H9 (cell line): ENCODE measurements at regions not wholly inside any gene's neighbourhood (a gene's known extent, or its start where the extent isn't known, plus 50 kb on each side); places are given as distances from the start of the nearest gene placed in this dataset.

Source experiments
- DNase-seq: peaks from one replicate; pipeline ENCODE4 v3.0.0-alpha.2; 2017
- H2AFZ ChIP-seq: one replicate; pipeline ENCODE4 v1.6.1; 2013; ENCODE audit warnings: mild to moderate bottlenecking, low read length, control low read depth, moderate library complexity
- H2AK5ac ChIP-seq: 2 replicates; pipeline ENCODE4 v1.6.1; 2013; ENCODE audit warnings: low read length, control low read depth, mixed read lengths; ENCODE audit not compliant: insufficient read length
- H2BK120ac ChIP-seq: one replicate; pipeline ENCODE4 v1.6.1; 2013; ENCODE audit warnings: low read depth, mild to moderate bottlenecking, low read length, control low read depth, inconsistent platforms; ENCODE audit not compliant: poor library complexity, severe bottlenecking
- H2BK12ac ChIP-seq: 2 replicates; pipeline ENCODE4 v1.6.1; 2013; ENCODE audit warnings: low read length, control low read depth, mixed read lengths, low read depth; ENCODE audit not compliant: insufficient read length
- H2BK15ac ChIP-seq: 2 replicates; pipeline ENCODE4 v1.6.1; 2013; ENCODE audit warnings: low read depth, low read length, control low read depth
- H2BK20ac ChIP-seq: one replicate; pipeline ENCODE4 v1.6.1; 2013; ENCODE audit warnings: low read depth, mild to moderate bottlenecking, low read length, control low read depth, inconsistent platforms; ENCODE audit not compliant: poor library complexity, severe bottlenecking
- H2BK5ac ChIP-seq: 2 replicates; pipeline ENCODE4 v1.6.1; 2013; ENCODE audit warnings: low read length, control low read depth, mixed read lengths; ENCODE audit not compliant: insufficient read length
- H3K14ac ChIP-seq: 2 replicates; pipeline ENCODE4 v1.6.1; 2013; ENCODE audit warnings: low read length, control low read depth; ENCODE audit not compliant: insufficient read depth
- H3K18ac ChIP-seq: 2 replicates; pipeline ENCODE4 v1.6.1; 2013; ENCODE audit warnings: low read depth, mild to moderate bottlenecking, mixed read lengths, low read length, control low read depth; ENCODE audit not compliant: insufficient read length
- H3K23ac ChIP-seq: 2 replicates; pipeline ENCODE4 v1.6.1; 2013; ENCODE audit warnings: low read length, control low read depth, mixed read lengths, low read depth; ENCODE audit not compliant: insufficient read length
- H3K23me2 ChIP-seq: 2 replicates; pipeline ENCODE4 v1.6.1; 2013; ENCODE audit warnings: low read depth, mild to moderate bottlenecking, mixed read lengths, low read length, control low read depth; ENCODE audit not compliant: insufficient read length, poor library complexity, severe bottlenecking
- H3K27ac ChIP-seq: 2 replicates; pipeline ENCODE4 v1.5.1; 2013; ENCODE audit warnings: low read length, control low read depth, mixed read lengths, low read depth; ENCODE audit not compliant: insufficient read length
- H3K27me3 ChIP-seq: 2 replicates; pipeline ENCODE4 v1.6.1; 2013; ENCODE audit warnings: low read length, control low read depth, inconsistent platforms; ENCODE audit not compliant: insufficient read depth
- H3K4ac ChIP-seq: 2 replicates; pipeline ENCODE4 v1.6.1; 2013; ENCODE audit warnings: low read depth, mild to moderate bottlenecking, control low read depth, inconsistent platforms, low read length, moderate library complexity
- H3K4me1 ChIP-seq: 2 replicates; pipeline ENCODE4 v1.6.1; 2013; ENCODE audit warnings: low read length, control low read depth, inconsistent platforms; ENCODE audit not compliant: insufficient read depth
- H3K4me2 ChIP-seq: 2 replicates; pipeline ENCODE4 v1.6.1; 2013; ENCODE audit warnings: low read length, control low read depth, mixed read lengths; ENCODE audit not compliant: insufficient read length, insufficient read depth
- H3K56ac ChIP-seq: 2 replicates; pipeline ENCODE4 v1.6.1; 2013; ENCODE audit warnings: low read depth, mild to moderate bottlenecking, mixed read lengths, low read length, control low read depth; ENCODE audit not compliant: insufficient read length
- H3K79me1 ChIP-seq: 2 replicates; pipeline ENCODE4 v1.6.1; 2013; ENCODE audit warnings: low read depth, mild to moderate bottlenecking, moderate library complexity, low read length, control low read depth, inconsistent platforms; ENCODE audit not compliant: insufficient read depth, poor library complexity, severe bottlenecking
- H3K79me2 ChIP-seq: 2 replicates; pipeline ENCODE4 v1.6.1; 2013; ENCODE audit warnings: low read length, control low read depth, inconsistent platforms; ENCODE audit not compliant: insufficient read depth
- H3K9ac ChIP-seq: 2 replicates; pipeline ENCODE4 v1.6.1; 2013; ENCODE audit warnings: low read length, control low read depth, mixed read lengths; ENCODE audit not compliant: insufficient read length; ENCODE audit errors: extremely low read depth
- H3K9me3 ChIP-seq: one replicate; pipeline ENCODE4 v1.6.1; 2013; ENCODE audit warnings: low read depth, low read length, inconsistent platforms; ENCODE audit not compliant: control insufficient read depth
- H3T11ph ChIP-seq: one replicate; pipeline ENCODE4 v1.6.1; 2013; ENCODE audit warnings: mild to moderate bottlenecking, low read length, control low read depth, inconsistent platforms
- H4K20me1 ChIP-seq: one replicate; pipeline ENCODE4 v1.6.1; 2013; ENCODE audit not compliant: control insufficient read depth, insufficient read length, insufficient read depth
- H4K5ac ChIP-seq: 2 replicates; pipeline ENCODE4 v1.6.1; 2013; ENCODE audit warnings: low read depth, mild to moderate bottlenecking, mixed read lengths, low read length, control low read depth; ENCODE audit not compliant: insufficient read length
- H4K8ac ChIP-seq: replicated peaks from 2 replicates; pipeline ENCODE4 v1.6.1; 2013; ENCODE audit warnings: low read length, control low read depth, mixed read lengths, low read depth; ENCODE audit not compliant: insufficient read length
- H4K91ac ChIP-seq: 2 replicates; pipeline ENCODE4 v1.6.1; 2013; ENCODE audit warnings: low read depth, mild to moderate bottlenecking, moderate library complexity, mixed read lengths, low read length, control low read depth; ENCODE audit not compliant: insufficient read length
- H3K27ac Mint-ChIP-seq, 3 experiments: 2 replicates in 2 of 3; 3 replicates in 1 of 3; pipeline ENCODE4 v1.8.0; 2020 to 2021; ENCODE audit warnings: mixed read lengths in 3 of 3, mild to moderate bottlenecking in 1 of 3, moderate library complexity in 1 of 3
- H3K27me3 Mint-ChIP-seq: 2 replicates; pipeline ENCODE4 v1.8.0; 2021; ENCODE audit warnings: low read depth, mild to moderate bottlenecking, moderate library complexity, mixed read lengths
- H3K36me3 Mint-ChIP-seq, 3 experiments: 2 replicates in 2 of 3; 3 replicates in 1 of 3; pipeline ENCODE4 v1.8.0; 2020 to 2021; ENCODE audit warnings: low read depth in 3 of 3, mixed read lengths in 3 of 3; ENCODE audit not compliant: insufficient read depth in 1 of 3
- H3K4me1 Mint-ChIP-seq, 2 experiments: 2 replicates each; pipeline ENCODE4 v1.8.0; 2020; ENCODE audit warnings: mixed read lengths in 2 of 2
- H3K4me3 Mint-ChIP-seq, 2 experiments: 2 replicates in 1 of 2; 3 replicates in 1 of 2; pipeline ENCODE4 v1.8.0; 2020 to 2021; ENCODE audit warnings: mild to moderate bottlenecking in 2 of 2, mixed read lengths in 2 of 2, moderate library complexity in 1 of 2
- H3K9me3 Mint-ChIP-seq, 2 experiments: 2 replicates in 1 of 2; 3 replicates in 1 of 2; pipeline ENCODE4 v1.8.0; 2020; ENCODE audit warnings: mild to moderate bottlenecking in 2 of 2, mixed read lengths in 2 of 2, moderate library complexity in 1 of 2
- WGBS: extraction: QIAGEN DNeasy Blood & Tissue Kit; methylation state at CpG from one replicate; pipeline ENCODE4 v1.1.7; 2013; ENCODE audit warnings: missing lambda C conversion rate, low lambda C conversion rate, mixed read lengths; ENCODE audit not compliant: insufficient read length; ENCODE audit errors: extremely low coverage; 5-methylcytosine and 5-hydroxymethylcytosine counted together
- TF ChIP-seq, protein P1 (sequence below): fragments of 200-600 bp; sonication (generic); conservative IDR thresholded peaks from 3 replicates; pipeline ENCODE4 v1.8.0; 2021; ENCODE audit warnings: antibody characterized with exemption, mild to moderate bottlenecking

GRCh38 chr16:26913851-26914250 is 152.9 kb upstream of the C16orf82 start:
- Histone ChIP-seq H3K4ac (no peak overlapping the region), H4K5ac (no peak overlapping the region), H4K8ac (no peak overlapping the region), H3K27me3 (no peaks in the 10 kb centered on the region), H3K4me1 (no peaks in the 10 kb centered on the region), H2BK120ac (no peak overlapping the region), H3K79me1 (no peaks in the 10 kb centered on the region), H3K23me2 (no peaks in the 10 kb centered on the region), H3K27ac (no peak overlapping the region), H2BK20ac (no peak overlapping the region), H3K9me3 (no peaks in the 10 kb centered on the region), H2AK5ac (no peak overlapping the region), H4K91ac (no peak overlapping the region), H2BK15ac (no peak overlapping the region), H3K14ac (no peak overlapping the region), H4K20me1 (no peaks in the 10 kb centered on the region), H3K4me2 (no peak overlapping the region), H2BK12ac (no peak overlapping the region), H3K79me2 (no peaks in the 10 kb centered on the region), H3T11ph (no peak overlapping the region), H3K56ac (no peak overlapping the region), H2AFZ (no peak overlapping the region), H3K9ac (no peak overlapping the region), H3K23ac (no peak overlapping the region), H2BK5ac (no peak overlapping the region), H3K18ac (no peak overlapping the region)
- H3K36me3 Mint-ChIP-seq = no peaks in the 10 kb centered on the region
- TF ChIP-seq, protein P1, sequence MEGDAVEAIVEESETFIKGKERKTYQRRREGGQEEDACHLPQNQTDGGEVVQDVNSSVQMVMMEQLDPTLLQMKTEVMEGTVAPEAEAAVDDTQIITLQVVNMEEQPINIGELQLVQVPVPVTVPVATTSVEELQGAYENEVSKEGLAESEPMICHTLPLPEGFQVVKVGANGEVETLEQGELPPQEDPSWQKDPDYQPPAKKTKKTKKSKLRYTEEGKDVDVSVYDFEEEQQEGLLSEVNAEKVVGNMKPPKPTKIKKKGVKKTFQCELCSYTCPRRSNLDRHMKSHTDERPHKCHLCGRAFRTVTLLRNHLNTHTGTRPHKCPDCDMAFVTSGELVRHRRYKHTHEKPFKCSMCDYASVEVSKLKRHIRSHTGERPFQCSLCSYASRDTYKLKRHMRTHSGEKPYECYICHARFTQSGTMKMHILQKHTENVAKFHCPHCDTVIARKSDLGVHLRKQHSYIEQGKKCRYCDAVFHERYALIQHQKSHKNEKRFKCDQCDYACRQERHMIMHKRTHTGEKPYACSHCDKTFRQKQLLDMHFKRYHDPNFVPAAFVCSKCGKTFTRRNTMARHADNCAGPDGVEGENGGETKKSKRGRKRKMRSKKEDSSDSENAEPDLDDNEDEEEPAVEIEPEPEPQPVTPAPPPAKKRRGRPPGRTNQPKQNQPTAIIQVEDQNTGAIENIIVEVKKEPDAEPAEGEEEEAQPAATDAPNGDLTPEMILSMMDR = no peak
- peaks cover 0 to 4% of the 10 kb centered on the region in 2 experiments; a peak in 2 of 4 replicates for H3K4me1 Mint-ChIP-seq
- H3K9me3 Mint-ChIP-seq = no peaks in the 10 kb centered on the region; a peak in 1 of 5 replicates
- no CpG with 5 or more reads among the region's 6 CpGs for WGBS
- H3K27ac Mint-ChIP-seq = no peak overlapping the region; a peak in 1 of 7 replicates
- DNase-seq = no peak
- H3K4me3 Mint-ChIP-seq = no peak overlapping the region
- no peaks in the 10 kb centered on the region; the same call in 1 of the 2 replicates for H3K27me3 Mint-ChIP-seq
